Lower leg skin (tissue), 4 donors: ENCODE measurements at regions not wholly inside any gene's neighbourhood (a gene's known extent, or its start where the extent isn't known, plus 50 kb on each side); places are given as distances from the start of the nearest gene placed in this dataset.
A peak's percentile ranks its signal among the peaks of the same experiment; 100 is the strongest.

Source experiments
- DNase-seq, 2 donors: peaks; one replicate each; pipeline ENCODE4 v3.0.0-alpha.2; 2019; ENCODE audit warnings: low spot score in 2 of 2
- H3K4me3 ChIP-seq: fragments of 200-600 bp; sonication (generic); 2 replicates; pipeline ENCODE4 v1.5.1; 2017; ENCODE audit warnings: mild to moderate bottlenecking, low read depth; ENCODE audit not compliant: poor library complexity, severe bottlenecking
- CTCF ChIP-seq, 3 donors: fragments of 450-650 bp; IDR thresholded peaks; one replicate each; pipeline ENCODE4 v1.5.1; 2016; ENCODE audit warnings: antibody characterized with exemption in 3 of 3, mild to moderate bottlenecking in 3 of 3, moderate library complexity in 2 of 3
- POLR2A ChIP-seq, 2 donors: fragments of 450-650 bp; IDR thresholded peaks; one replicate each; pipeline ENCODE4 v1.6.1; 2016 to 2017; ENCODE audit warnings: antibody characterized with exemption in 2 of 2, mild to moderate bottlenecking in 1 of 2, moderate library complexity in 1 of 2
- WGBS, 2 donors: methylation state at CpG; one replicate each; pipeline ENCODE4 v1.1.5; 2018; 5-methylcytosine and 5-hydroxymethylcytosine counted together
- intact Hi-C: fragments of 100-400 bp; cut with DNase I; formaldehyde crosslinking; loops from one replicate; pipeline ENCODE4 v1.15.0; 2023; ENCODE audit warnings: low total_unique reads

GRCh38 chr12:128073937-128074336, 193.0 kb upstream of the TMEM132C start:
- intact Hi-C loops: no loop called here

GRCh38 chr12:128075332-128075731, 191.6 kb upstream of the TMEM132C start:
- 84 to 88% methylated on average over 9 of the region's 9 CpGs for WGBS, 2 donors
- peak in 1 of 2 donors; percentile 68 for DNase-seq
- intact Hi-C loops: no loop called here
- no peak overlapping the region for H3K4me3 ChIP-seq
- TF ChIP-seq CTCF (IDR thresholded peaks at IDR 0.05) (no peak), POLR2A (IDR thresholded peaks at IDR 0.05) (no peak)

More at GRCh38 chr12:128073937-128074336, 193.0 kb upstream of the TMEM132C start:
- peak in 1 of 2 donors; percentile 61 for DNase-seq
- TF ChIP-seq CTCF (IDR thresholded peaks at IDR 0.05): no peak
- no peak for TF ChIP-seq POLR2A (IDR thresholded peaks at IDR 0.05)
- no peak overlapping the region for H3K4me3 ChIP-seq
- WGBS, 2 donors: 77 to 83% methylated on average over 13 of the region's 13 CpGs

GRCh38 chr12:128076188-128076587, 190.8 kb upstream of the TMEM132C start:
- no peak for TF ChIP-seq POLR2A (IDR thresholded peaks at IDR 0.05)
- TF ChIP-seq CTCF (IDR thresholded peaks at IDR 0.05): no peak
- intact Hi-C loops: no loop called here

GRCh38 chr12:128077211-128077916, 189.6 kb upstream of the TMEM132C start:
- H3K4me3 ChIP-seq: no peak overlapping the region
- peak in 1 of 2 donors; percentile 62 for DNase-seq
- intact Hi-C loops: no loop called here
- TF ChIP-seq CTCF (IDR thresholded peaks at IDR 0.05) (no peak), POLR2A (IDR thresholded peaks at IDR 0.05) (no peak)
- 75 to 81% methylated on average over 11 of the region's 11 CpGs for WGBS, 2 donors

More at GRCh38 chr12:128076188-128076587, 190.8 kb upstream of the TMEM132C start:
- H3K4me3 ChIP-seq: no peak overlapping the region
- WGBS, 2 donors: 48 to 56% methylated on average over 4 of the region's 4 CpGs
- DNase-seq: peak in 1 of 2 donors; percentile 6

GRCh38 chr12:128077917-128078298, 189.1 kb upstream of the TMEM132C start:
- peak in 1 of 2 donors; percentile 28 for DNase-seq
- 82 to 93% methylated on average over 8 of the region's 8 CpGs for WGBS, 2 donors
- TF ChIP-seq CTCF (IDR thresholded peaks at IDR 0.05) (no peak), POLR2A (IDR thresholded peaks at IDR 0.05) (no peak)
- no peak overlapping the region for H3K4me3 ChIP-seq
- intact Hi-C loops: no loop called here
